Posterior vena cava (tissue), 2 donors: ENCODE measurements at regions not wholly inside any gene's neighbourhood (a gene's known extent, or its start where the extent isn't known, plus 50 kb on each side); places are given as distances from the start of the nearest gene placed in this dataset.

Experiments used
- DNase-seq: peaks from one replicate; pipeline ENCODE4 v3.0.0-alpha.2; 2020; ENCODE audit warnings: low spot score
- intact Hi-C, 2 donors: fragments of 100-400 bp; cut with DNase I; formaldehyde crosslinking; loops; one replicate each; pipeline versions ENCODE4 v1.14.1 to v1.14.2; 2022 to 2023
- donor health status: DM: yes; HTN: yes; CAD: no.
- donor health status: DM: yes; HTN: yes; CAD: no.

- intact Hi-C loops, result no loop called here
Measured at GRCh38 chrX:39911278-39911897, 186.4 kb downstream of the BCOR start.

DNA sequence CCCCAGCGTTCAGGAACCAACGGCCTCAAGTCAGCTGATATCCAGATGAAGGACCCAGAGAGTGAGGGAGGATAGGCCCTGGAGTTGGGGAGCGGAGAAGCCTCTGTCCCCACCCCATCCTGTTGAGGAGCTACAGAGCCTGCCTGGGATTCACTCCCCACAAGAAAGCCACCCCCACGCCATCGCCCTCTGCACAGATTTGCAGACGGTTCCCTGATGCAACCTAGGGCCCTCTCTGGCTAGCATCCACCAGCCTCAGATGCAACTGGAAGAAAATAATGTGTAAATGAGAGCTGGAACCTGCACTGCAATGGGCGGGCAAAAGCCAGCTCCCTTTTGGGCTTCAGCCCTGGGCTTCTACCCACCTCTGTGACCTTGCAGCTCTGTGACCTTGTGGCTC is 185.6 kb downstream of the BCOR start:
- peak; percentile 50 for DNase-seq
- intact Hi-C loops, result no loop called here

More at GRCh38 chrX:39911278-39911897, 186.4 kb downstream of the BCOR start:
- peak; percentile 15 for DNase-seq

DNA sequence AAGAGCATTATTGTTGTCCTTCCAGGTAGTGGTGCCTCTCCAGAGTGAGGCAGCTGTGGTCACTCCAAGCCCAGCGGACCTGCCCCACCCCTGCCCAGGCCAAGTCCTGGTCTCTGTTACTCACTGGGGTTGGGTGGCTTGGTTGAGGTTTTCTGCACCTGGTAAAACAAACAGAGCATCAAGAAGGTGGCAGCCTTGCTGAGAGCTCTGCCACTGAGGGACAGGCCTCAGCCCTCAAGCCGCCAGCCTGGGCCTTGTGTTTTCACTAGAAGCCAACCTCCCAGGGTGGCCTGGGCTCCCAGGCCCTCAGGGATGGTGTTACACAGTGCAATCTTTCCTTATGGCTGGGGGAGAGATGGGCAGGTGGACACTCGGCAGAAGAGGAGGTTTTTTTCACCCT is 182.7 kb downstream of the BCOR start:
- intact Hi-C loops, result no loop called here
- DNase-seq, result peak; percentile 56

- peak; percentile 53 for DNase-seq
- intact Hi-C loops, result no loop called here
Measured at GRCh38 chrX:39915596-39915995, 182.2 kb downstream of the BCOR start.

GRCh38 chrX:39921838-39922237 is 175.9 kb downstream of the BCOR start:
- intact Hi-C loops, result no loop called here
- peak; percentile 5 for DNase-seq

- intact Hi-C loops, result no loop called here
- DNase-seq, result no peak
Measured at GRCh38 chrX:39922488-39922887, 175.3 kb downstream of the BCOR start.

DNA sequence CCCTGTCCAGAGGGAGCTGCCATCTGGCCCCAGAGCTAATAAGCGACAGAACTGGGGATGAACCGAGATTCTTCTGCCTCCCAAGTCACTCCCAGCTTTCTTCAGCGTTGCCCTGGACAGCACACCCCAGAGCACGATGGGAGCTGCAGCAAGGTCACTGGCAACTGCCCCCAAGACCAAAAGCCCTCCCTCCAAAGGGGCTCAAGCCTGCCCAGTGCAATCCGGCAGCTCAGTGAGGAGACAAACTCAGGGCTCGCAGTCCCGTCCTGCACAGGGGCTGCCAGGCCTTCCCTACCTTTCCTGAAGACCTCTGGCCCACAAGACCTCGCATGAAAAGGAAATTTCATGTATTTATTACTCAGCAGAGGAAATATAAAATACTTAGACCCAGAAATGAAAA is 174.8 kb downstream of the BCOR start:
- intact Hi-C loops, result no loop called here
- peak; percentile 70 for DNase-seq

DNA sequence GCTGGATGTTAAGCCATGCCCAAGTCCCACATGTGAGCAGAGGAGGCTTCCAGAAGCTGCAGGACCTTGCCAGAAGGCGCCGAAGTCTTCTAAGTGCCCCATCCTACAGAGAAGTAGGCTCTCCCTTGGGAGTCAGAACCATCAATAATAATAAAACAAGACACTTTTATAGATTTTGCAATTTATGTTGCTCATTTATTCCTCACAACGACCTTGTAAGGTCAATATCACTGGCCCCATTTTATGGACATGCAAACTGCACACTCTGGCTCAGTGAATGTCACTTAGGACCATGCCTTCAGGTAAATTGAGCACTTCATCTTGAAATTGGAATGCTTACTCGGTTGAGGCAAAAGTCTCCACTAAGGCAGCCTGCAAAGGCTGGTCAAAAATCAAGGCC is 170.4 kb downstream of the BCOR start:
- DNase-seq, result peak; percentile 25
- intact Hi-C loops, result no loop called here

DNA sequence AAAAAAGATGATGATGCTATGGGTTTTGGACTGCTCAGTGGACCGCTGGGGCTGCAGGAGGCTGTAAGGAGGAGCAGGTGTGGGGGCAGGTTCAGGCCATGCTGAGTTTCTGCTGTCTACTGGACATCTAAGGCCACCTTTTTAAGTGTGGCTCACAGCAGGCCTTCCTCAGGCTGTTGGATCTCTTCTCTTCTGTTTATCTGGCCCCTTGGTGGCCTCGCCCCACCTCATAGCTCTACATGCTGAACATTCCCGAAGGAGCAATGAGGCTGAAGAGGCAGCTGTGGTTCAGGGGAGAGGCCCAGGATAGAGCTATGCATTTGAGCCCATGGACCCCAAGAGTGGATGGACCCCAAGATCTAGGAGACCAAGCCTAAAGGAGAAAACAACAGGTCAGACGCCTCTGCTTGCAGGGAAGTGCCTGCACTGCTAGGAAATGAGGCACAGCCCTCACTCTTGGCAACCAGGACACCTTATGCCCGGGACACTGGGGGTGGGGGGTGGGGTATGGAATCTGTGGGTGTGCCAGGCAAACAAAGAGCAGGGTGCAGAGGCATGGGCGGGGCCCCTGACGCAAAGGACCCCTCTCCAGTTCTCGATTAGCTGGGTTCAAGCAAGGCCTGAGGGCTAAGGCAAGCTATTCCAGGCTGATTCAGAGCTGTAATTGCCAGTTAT is 168.9 kb downstream of the BCOR start:
- intact Hi-C loops, result no loop called here
- DNase-seq, result peak; percentile 35

DNA sequence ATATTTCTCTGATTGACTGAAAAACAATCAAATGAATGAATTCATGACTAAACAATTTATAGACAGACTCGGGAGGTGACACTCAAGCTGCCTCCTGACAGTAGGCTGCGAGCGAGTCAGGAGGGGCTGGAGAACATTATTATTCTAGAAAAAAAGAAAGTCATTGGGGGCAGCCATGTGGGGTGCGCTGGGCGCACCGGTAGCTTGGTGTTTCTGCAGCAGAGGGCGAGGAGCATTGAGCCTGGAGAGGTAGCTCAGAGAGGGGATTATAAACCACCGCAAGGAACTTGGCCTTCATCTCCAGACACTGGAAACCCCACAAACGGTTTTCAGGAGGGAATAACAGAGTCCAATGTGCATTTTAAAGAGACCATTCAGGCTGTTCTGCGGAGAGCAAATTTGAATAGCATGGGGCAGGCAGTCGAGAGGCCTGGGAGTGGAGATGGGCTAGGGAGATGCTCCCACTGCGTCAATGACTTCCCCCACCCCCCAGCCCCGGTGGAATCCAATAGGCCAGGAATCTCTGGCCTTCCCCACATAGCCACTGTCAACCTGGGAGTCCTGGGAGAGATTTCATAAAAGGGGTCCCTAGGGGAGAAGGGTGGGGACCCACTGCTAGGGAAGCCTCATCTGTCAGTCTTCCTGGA is 168.3 kb downstream of the BCOR start:
- peak; percentile 48 for DNase-seq
- intact Hi-C loops, result loop anchor here in 1 of 2 donors (1.0 kb wide), 1 partner anchor 14 kb away; no protein-coding TSS in a partner anchor

DNA sequence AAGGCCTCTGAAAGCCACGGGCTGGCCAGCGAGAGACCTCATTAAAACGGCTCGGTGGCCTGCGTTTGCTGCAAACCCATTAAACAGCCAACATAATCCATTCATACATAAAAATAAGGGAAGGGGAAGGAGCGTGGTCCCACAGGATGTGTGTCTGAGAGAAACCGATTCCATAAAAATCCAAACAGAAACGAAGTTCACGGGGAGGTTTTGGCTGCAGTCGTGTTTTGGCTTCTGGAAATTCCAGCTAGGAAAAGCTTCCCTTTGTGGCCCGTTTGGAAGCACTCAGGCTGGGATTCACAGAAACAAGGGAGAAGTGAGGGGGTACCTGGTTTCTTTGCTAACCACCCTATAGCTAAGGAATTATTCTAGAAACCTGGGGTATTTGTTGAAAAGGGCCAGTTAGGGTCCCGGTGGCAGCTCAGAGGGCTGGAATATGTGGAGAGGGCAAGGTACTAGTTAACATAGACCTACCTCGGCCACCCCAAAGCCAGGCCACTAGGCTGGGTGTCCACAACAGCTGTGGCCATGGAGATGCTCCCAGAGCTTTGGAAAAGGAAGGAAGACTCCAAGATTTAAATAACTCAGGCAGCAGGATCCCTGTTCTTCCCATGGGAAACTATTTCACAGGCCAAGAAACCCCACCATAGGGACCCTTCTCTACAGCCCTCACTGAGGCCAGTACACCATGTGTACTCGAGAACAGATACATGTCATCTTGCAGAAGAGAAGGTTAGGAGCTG is 166.8 kb downstream of the BCOR start:
- DNase-seq, result no peak
- intact Hi-C loops, result loop anchor here in 1 of 2 donors (1.0 kb wide), 1 partner anchor 12 kb away; no protein-coding TSS in a partner anchor

DNA sequence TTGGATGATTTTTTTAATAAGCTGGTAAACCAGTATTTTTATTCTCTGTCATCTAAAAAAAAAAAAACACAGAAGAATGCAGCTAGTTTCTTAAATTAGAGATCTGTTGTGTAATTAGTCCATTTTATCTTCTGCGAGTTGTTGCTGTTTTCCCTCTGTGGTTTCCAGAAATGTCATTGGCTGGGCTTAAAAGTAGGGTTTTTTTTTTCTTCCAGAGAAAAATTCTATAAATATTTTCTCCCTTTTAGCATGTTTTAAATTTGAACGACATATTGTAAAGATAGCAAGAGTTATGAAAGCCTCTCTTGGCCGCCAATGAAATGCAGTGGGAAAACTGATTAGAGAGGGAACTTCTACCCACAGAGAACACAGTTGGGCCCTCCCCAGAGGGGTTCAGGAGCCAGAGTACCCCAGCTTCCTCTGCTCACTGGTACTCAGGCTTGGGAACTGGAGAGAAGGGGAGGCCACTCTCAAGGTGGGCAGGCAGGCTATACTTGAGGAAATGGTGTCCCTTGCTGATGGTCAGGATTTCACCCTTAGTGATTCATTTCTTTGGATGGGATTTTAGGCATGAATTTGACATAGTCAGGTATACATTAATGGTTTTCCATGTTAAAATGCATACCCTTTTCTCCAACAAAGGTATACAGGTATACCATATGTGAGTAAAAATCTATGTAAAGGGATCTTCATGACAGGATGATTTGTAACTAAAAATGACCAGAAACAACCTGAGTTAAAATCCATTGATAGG is 166.1 kb downstream of the BCOR start:
- DNase-seq, result no peak
- intact Hi-C loops, result no loop called here

DNA sequence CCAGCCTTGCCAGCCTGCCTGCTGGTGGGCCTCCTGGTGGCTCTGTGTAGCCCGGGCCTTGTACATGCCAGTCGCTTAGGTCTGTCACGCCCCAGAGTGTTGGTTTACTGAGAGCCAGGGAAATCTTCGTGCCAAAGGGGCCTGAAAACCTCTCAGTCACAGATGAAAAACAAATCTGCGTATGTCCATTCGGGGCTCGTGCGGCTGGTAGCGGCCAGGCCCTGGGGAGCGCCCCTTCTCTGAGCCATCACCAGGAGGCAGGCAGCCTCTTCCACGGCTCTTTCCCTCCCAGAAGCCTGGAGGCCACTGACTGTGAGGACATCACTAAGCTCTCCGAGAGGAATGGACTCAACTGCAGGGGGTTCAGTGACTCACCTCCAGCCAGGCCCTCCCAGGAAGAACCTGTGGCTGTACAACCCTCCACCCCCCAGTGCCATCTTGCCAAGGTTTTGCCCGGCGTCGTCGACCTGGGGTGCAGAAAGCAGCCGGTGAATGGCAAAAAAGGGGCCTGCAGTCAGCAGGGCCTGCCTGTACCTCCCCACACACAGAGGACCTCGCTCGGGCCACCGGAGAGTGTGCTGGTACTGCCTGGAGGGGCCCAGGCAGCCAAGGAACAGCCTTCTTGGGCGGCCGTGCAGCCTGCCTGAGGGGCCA is 162.2 kb downstream of the BCOR start:
- no peak for DNase-seq

GRCh38 chrX:39936886-39937770 is 160.6 kb downstream of the BCOR start:
- no peak for DNase-seq
- intact Hi-C loops, result no loop called here

More for the DNA sequence above, 162.2 kb downstream of the BCOR start:
- intact Hi-C loops, result no loop called here

GRCh38 chrX:39938466-39938865 is 159.3 kb downstream of the BCOR start:
- no peak for DNase-seq
- intact Hi-C loops, result no loop called here

- intact Hi-C loops, result no loop called here
Measured at GRCh38 chrX:39939678-39940077, 158.1 kb downstream of the BCOR start.

GRCh38 chrX:39941332-39941920 is 156.3 kb downstream of the BCOR start:
- DNase-seq, result peak; percentile 41
- intact Hi-C loops, result no loop called here

More at GRCh38 chrX:39939678-39940077, 158.1 kb downstream of the BCOR start:
- DNase-seq, result no peak
